ENCODE measurements at regions not wholly inside any gene's neighbourhood (a gene's known extent, or its start where the extent isn't known, plus 50 kb on each side); places are given as distances from the start of the nearest gene placed in this dataset.
"Not testable (repeated sequence)": the region's sequence is repeated elsewhere in the genome, so short reads cannot be mapped to it uniquely, and the experiment has no call there.

DNA sequence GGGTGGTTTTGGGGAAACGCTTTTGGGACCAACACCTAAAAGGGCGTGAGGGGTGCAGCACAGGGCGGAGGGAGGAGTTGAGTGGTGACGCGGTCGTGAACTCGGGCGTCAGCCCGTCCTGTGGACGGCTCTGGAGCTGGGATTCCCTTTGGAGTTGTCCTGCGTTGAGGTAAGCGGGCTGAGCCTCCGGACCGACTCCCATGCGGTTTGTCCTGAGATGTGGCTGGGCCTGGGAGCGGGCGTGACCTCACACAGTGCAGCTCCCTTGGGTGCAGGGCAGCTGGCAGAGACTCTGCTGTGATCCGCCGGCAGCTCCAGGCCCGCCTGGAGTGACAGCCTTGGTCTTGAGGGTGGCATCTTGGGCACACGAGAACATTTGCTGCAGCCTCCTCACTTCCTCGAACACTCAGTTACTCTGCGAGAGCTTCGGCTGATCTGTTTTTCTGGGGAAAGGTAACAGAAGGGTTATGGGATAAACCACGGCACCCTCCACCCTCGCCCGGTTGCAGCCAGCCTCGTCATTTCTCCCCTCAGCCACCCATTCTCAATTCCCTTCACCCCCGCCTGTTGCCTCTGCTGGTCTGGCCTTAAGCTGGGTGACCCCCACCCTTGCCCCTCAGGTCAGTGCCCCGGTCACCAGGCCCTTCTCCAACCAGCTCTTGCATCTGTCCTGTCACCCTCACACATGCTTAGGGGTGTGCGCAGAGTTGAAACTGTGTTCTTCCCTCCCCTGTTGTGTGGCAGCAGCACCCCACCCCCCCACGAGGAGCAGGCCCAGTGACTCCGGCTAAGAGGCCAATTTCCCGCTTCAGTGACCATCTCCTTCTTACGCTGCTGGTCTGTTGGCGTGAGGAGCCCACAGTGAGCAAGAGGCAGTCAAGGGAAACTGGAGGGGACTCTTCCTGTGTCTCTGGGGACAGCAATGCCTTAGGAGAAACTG lies 94.2 kb upstream of the COL5A1 start:
- DNase-seq, result no peak

DNA sequence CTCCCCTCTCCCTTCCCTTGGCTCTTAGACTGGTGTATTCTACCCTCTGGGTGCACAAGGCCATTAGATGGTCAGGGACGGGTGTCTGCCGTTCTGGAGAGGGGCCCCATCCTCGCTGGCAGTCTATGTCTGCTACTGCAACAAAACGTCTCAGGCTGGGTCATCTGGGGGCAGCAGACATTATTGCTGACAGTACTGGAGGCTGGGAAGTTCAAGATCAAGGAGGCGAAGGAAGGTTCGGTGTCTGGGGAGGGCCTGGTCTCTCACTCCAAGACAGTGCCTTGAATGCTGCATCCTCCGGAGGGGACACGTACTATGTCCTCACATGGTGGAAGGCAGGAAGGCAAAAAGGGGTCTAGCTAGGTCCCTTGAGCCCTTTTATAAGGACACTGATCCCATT lies 93.4 kb upstream of the COL5A1 start:
- no peak for DNase-seq

DNA sequence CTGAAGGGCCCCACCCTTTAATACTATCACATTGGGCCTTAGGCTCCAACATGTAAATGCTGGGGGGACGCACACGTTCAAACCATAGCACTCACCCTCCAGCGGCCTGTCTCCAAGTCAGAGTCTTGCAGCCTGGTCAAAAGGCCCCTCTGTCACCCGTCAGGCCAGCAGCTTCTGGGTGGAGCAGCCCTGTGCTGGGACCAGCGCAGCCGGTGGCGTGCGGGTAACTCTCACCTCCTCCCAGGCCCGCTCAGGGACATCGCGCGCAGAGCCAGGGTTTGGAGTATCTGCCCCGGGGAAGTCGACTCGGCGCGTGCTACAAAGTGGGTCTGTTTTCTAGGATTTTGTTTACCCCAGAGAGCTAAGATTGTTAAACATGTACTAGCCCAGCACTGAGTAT lies 93.0 kb upstream of the COL5A1 start:
- DNase-seq, result no peak

DNA sequence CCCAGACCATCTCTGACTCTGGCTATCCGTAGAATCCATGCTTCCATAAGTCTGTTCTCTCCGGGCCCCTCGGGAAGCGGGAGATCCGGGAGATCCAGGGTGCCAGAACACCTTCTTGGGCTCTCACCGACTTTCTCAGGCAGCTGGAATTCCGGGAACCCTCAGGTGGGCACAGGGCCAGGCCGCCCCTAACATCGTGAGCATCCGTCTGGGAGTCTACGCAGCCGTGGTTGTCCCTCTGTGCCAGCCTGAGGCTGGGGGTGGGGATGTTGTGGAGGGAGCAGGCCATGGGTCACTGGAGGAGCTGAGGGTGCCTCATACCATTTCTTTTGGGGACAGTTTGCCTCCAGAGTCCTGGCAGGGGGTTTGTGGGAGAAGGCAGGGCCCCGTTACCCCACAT lies 92.3 kb upstream of the COL5A1 start:
- no peak for DNase-seq

DNA sequence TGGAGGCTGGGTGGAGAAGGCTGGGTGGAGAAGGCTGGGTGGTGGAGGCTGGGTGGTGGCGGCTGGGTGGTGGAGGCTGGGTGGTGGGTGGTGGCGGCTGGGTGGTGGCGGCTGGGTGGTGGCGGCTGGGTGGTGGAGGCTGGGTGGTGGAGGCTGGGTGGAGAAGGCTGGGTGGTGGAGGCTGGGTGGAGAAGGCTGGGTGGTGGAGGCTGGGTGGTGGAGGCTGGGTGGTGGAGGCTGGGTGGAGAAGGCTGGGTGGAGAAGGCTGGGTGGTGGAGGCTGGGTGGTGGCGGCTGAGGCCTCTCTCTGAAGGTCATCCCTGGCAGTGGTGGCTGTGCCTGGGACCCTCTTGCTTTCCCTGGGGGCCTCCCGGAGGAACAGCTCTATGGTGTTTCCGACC lies 91.5 kb upstream of the COL5A1 start:
- not testable (repeated sequence) for DNase-seq

DNA sequence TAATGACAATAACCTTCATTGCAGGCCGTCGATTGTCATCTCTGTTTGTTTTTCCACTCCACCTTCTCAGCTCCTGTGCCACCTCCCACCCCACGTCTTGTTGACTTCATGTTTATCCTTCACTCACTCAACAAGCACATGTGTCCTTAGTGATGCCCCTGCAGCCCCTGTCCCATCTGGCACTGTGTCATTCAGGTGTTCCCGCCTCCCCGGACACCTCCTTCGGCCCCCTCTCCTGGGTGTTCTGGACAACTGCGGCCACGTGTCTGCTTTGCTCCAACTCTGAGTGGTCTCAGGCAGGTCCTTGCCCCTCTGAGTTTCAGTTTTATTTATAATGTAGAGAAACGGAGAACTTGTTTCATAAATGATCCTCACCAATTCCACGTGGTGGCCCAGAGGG lies 91.0 kb upstream of the COL5A1 start:
- no peak for DNase-seq

DNA sequence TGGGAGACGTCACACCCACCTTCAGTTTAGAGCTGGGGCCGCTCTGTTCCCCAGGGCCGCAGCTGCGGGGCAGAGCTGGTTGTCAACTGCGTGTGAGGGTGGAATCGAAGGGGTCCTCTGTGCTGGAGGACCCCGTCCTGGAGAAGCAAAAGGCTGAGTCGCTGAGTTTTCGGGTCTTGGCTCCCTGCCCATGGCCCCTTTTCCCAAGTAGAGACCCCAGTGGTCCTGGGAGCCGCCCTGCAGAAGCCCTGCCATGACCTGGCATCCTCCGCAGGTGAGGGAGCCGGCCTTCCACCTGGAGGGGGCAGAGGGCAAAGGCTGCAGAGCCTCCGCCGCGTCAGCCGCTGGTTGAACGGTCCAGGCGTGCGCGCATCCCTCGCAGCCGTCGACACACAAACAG lies 90.4 kb upstream of the COL5A1 start:
- no peak for DNase-seq

DNA sequence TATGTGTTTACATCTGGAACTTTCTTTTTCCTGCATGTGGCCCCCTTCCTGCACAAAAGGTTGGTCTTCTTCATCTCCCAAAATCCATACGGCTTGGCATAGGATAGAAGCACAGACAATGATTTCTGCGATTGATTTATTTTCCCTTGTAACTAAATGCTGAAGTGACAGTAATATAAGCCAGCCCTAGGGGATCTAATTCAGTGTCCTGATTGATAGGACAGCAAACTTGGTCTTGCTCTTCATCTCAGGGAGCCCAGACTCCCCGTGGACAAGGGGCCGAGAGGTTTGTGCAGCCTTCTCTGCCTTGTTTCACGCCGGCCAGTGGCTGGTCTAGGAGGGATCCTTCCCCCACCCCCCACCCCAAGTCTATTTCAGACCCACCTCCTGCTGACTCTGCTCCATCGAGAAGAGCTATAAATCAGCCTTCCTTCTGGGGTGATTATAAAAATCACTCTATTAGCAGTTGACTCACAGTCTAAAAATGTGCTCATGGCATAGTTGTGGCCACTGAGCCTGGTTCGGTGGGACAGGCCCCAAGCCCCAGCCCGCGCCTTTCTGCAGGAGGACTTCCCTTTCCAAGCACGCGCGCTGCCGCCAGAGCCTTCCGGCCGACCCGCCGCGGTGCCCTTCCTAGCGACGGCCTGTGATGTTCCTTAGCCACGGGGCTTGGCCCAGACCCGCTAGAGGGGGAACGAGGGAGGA lies 89.8 kb upstream of the COL5A1 start:
- no peak for DNase-seq

DNA sequence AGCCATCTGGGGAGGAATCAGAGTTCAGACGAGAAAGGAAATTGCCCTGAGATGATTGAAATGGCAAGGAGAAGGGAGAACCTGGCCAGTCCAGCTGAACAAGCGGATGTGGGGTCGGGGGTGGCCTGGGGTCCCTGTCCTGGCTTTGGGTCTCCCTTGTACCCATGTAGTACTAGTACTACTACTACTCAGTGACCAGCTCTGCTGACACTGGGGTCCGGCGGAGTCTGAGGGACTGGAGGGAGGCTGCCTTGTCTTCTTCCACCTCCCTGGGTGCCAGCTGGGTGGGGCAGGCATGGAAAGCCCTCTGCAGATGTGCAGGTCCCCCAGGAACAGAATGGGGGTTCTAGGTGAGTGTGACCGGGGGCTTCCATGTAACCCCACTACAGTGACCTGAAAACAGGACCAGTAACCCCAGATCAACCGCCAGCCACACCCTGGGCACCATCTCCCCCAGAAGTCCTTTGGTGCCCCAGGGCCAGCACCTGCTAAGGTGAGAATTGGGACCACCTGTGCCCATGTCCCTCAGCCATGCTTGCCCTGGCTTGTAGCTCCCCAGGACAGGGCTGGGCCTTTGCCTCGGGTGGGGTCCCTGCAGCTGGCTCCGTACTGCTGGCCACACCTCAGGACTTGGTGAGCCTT lies 89.1 kb upstream of the COL5A1 start:
- no peak for DNase-seq

DNA sequence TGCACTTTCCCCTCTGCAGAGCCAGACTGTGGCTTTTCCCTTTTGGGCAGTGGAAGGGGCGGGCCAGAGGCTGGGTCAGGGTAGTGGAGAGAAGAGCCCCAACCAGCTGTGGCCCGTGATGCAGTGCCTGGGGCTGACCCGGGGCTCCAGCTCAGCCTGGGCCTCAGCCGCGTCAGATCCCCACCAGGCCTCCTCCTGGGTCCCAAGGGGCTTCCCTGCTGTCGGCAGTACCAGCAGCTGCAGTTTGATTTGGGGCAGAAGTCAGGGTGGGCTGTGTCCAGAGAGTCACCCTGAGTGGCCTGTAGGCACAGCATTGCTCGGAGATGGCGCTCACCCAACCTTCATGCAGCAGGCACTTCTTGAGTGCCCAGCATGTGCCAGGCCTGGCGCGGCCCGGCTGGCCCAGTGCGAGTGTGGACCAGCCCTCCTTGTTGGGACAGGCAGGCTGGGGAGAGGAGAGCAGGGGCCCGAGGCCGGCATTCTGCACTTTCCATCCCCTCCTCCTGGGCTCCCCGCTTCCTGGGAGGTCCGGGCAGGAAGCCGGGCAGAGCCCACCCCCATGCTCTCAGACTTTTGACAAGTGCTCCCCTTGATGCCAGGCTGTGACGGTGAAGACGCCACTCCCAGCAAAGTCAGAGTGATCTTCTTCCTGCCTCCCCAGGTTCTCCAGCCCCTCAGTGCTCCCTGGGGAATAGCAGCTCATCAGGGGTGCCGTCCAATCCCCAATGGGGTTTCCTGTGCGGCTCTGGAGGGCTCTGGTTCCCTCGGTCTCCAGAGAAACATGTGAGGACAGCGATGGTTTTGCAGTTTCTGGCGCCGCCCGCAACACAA lies 88.3 kb upstream of the COL5A1 start:
- DNase-seq, result no peak

DNA sequence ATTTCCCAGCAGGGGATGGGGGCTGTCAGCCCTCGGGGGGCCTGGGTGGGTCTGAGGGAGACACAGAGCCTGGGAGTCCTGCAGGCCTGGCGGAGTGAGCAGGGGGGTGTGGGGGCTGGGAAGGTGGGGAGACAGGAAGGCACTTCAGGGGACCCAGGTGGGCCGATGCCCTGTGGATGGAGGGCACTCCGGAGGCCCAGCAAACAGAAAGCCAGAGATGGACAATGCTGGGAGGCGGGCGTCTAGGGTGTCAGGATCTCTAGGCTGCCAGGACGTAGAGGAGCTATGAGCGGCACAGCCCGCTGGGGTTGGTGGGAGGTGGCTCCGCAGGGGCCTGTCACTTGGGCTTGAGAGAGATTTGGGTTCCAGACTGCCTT lies 87.6 kb upstream of the COL5A1 start:
- no peak for DNase-seq

DNA sequence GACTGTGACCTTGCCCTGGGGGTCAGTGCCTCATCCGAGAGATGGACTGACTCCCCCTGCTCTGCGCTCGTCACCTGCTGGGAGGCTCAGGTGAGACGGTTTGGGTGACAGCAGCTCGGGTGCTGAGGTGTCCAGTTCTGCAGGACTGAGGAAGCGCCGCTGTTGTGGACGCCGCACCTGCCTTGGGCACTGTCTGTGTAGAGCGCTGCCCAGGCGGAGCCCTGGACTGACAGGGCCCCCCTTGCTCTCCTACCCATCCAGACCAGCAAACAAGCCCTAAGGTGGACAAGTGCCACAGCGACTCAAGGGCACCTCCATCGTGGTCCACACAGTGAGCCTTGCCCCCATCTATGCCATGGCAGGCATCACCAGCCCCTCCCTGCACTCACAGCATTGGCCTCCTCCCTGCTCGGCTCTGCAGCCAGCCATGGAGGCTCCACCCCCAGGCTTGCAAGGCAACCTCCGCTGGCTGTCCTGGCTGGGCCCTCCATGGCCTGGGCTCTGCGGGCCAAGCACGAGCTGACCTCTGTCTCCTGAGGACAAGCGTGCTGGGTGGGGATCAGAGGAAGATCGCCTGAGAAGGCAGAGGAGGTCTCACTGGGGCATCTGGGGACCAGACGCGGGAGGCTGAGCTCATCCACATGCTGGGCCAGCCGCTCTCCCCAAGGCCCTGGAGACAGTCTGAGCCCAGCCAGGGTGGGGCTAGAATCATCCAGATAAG lies 87.1 kb upstream of the COL5A1 start:
- DNase-seq, result no peak

DNA sequence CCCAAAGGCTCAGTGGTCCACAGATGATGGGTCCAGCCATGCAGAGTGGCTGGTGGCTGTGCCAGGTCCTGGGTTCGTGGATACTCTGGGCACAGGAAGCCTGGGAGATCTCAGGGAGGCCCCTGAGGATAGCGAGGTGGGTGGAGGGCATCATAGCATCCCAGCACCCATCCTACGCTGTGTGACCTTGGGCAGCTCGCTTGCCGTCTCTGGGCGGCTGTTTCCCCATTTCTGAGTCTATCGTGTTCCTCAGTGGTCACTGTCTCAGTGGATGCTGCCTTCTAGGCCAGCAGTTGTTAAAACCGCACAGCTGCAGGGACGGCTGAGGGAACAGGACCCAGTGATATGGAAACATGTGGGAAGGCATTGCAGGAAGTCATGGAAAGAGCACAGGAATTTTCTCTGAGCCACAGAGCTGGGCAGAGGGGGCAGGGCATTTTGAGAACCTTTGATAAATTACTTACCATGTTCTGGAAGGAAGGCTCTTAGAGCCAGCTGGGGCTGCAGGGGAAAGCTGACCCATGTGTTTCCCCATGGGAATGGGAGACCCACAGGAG lies 86.4 kb upstream of the COL5A1 start:
- DNase-seq, result no peak

DNA sequence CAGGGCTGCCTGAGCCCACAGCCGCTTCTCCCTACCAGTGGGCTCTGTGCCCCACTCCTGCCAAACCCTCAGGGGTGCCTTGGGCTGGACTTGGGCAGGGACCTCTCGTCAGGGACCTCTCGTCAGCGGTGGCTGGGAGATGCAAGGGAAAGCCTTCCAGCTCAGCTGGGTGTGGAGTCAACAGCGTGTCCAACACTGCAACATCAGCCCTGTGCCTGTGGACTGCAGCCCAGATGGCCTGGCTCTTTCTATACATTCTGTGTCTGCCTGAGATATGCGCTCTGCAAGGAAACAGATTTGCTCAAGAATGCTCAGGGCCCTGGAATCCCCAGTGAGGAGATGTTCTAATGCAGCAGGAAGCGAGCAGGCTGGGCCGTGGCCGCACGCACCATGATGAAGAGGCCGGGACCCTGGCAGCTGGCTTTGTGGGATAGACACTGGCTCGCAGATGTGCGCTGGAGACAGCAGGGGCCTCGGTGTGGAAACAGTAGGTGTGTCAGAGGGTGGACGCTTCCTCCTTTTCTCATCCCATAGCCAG lies 85.0 kb upstream of the COL5A1 start:
- no peak for DNase-seq

DNA sequence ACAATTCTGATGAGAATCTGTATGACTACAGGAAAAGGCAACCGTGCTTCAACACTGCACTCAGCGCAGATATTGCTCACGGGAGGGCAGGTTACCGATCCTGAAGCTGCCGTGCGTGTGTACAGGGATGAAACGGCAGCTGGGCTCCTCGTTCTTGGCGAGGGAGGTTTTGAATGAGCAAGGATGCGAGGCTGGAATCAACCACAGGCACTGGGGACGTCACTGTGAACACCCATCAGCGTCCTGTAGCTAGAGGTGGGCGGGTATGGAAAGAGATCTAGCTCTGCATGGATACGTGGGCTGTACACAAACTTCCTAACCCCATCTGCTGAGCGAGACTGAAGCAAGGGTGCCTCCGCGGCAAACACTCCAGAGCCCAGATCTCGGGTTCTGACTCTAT lies 84.3 kb upstream of the COL5A1 start:
- DNase-seq, result no peak

DNA sequence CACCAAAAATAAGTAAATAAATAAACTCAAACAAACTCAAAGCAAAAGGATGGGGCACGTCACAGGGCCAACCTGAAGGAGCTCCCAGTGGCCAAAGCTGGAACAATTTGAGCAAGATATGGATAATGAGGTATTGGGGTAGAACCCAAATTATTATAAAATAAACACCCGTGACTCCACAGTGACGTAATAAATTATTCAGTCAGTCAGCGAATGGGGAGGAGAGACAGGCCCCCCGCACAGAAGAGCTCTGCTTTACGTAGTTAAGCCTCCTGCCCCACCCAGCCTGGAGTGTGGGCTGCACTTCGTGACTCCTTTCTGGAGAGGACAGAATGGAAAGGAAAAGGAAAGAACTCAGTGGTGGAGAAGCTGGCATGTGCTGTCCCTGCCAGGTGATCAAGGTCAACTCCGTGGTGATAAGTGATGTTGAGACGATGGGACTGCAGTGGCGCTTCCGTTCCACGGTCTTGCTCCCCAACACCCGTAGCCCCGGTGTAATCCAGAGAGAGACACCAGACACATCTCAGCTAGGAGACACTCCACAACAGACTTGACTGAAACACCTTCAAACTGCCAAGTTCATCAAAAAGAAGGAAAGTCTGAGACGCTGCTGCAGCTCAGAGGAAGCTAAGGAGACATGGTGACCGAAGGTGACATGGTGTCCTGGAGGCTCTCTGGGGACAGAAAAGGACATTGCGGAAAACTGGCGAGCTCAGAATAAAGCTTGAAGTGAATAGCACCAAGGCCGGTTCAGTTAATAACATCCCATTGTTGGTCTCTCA lies 83.3 kb upstream of the COL5A1 start:
- no peak for DNase-seq

DNA sequence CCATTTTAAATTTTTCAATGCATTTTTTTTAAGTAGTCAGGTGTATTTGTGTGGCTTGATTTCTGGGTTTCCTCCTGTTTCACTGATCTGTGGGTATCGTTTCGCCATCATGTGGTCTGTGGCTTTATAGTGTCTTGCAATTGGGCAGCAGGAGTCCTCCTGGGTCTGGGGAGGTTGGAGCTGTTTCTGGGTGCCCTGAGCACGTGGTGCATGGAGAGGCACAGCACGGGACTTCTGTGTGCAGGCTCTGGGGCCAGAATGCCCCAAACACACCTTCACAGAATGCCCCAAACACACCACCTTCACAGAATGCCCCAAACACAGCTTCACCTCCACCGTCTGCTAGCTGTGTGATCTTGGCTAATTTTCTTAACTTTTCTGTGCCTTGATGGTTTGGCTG lies 82.6 kb upstream of the COL5A1 start:
- no peak for DNase-seq

DNA sequence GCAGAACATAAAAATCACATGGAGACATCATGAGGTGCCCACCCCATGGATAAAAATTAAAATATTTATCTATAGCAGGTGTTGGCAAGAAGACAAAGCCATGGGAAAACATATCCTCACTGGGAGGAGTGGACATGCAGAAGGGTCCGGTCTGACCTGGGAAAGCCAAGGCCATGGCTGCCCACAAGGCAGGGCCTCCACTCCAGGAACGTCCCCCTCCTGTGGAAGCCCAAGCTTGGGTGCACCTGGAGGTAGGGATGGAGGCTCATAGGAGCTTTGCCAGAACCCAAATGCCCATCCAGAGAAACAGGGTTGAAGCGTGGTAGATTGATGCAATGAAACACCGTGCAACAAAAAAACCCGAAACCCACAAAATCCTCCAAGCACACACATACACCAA lies 81.4 kb upstream of the COL5A1 start:
- DNase-seq, result no peak

DNA sequence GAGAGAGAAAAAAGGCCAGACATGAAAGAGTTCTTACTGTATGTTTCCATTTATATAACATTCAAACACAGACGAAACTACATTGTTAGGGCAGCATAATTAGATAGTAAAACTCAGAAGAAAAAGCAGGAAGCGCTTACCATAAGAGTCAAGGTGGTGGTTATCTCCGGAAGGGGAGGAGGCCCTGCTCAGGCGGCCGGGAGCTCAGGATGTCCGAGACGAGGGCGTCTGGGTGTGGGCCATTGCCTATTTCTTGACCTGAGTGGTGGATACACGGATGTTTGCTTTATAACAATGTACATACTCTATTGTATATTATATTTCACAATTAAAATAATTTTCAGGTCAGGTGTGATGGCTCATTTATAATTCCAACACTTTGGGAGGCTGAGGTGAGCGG lies 80.9 kb upstream of the COL5A1 start:
- no peak for DNase-seq

DNA sequence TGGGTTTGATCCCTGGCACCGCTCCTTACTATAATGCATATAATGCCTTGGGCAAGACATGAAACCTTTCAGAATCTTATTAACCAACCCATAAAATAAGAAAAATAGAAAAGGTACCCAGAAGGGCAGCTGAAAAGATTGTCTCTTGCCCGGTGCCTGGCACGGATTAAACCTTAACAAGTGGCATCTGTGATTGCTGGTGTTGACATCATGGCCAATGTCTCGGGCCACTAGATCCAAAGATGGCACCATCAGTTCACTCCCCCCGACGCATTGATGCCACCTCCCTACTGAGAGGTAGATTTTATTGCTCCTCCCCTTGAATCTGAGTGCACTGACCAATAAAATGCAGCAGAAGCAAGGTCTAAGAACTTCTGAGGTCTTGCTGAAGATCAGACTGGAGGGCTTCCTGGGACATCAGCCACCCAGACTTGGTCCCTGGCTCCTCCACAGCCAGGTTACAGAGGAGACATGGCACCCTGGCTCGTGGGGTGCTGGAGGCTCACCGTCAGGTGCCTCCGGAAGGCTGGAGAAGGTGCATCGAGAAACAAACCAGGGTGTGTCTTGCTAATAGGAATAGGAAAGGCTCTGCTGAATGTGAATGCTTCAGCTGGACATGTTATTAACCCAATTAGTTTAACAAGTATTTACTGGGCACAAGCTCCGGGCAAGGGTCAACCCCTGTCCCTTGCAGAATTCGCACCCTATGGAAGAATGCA lies 80.0 kb upstream of the COL5A1 start:
- no peak for DNase-seq
